Heart right ventricle (tissue), 16 donors: ENCODE measurements at regions not wholly inside any gene's neighbourhood (a gene's known extent, or its start where the extent isn't known, plus 50 kb on each side); places are given as distances from the start of the nearest gene placed in this dataset.

Experiments used
- ATAC-seq, 8 donors: fragments of 200-7000 bp; cut with Tn5 transposase; one replicate each; pipeline ENCODE4 v1.9.1; 2020; ENCODE audit warnings: mild to moderate bottlenecking in 8 of 8, moderate library complexity in 8 of 8, moderate number of reproducible peaks in 1 of 8
- DNase-seq, 2 donors: peaks; one replicate each; pipeline ENCODE4 v3.0.0-alpha.2; 2020
- H3K27ac ChIP-seq, 10 donors: fragments of 200-600 bp; sonication (generic) in 2 of 10; one replicate each; pipeline versions ENCODE4 v1.5.0 to v1.8.0; 2020 to 2022; ENCODE audit warnings: mild to moderate bottlenecking in 3 of 10
- H3K27me3 ChIP-seq, 7 donors: fragments of 200-600 bp; one replicate each; pipeline ENCODE4 v1.8.0; 2021 to 2022; ENCODE audit warnings: mild to moderate bottlenecking in 2 of 7
- H3K36me3 ChIP-seq, 9 donors: fragments of 200-600 bp; sonication (generic) in 1 of 9; one replicate each; pipeline versions ENCODE4 v1.5.0 to v1.8.0; 2020 to 2022; ENCODE audit warnings: mild to moderate bottlenecking in 2 of 9
- H3K4me1 ChIP-seq, 9 donors: fragments of 200-600 bp; sonication (generic) in 1 of 9; one replicate each; pipeline versions ENCODE4 v1.5.0 to v1.8.0; 2020 to 2022; ENCODE audit warnings: mild to moderate bottlenecking in 4 of 9
- H3K4me3 ChIP-seq, 10 donors: fragments of 200-600 bp; sonication (generic) in 2 of 10; one replicate each; pipeline versions ENCODE4 v1.5.0 to v1.8.0; 2020 to 2022; ENCODE audit warnings: mild to moderate bottlenecking in 7 of 10, moderate library complexity in 2 of 10
- H3K9me3 ChIP-seq, 11 donors: fragments of 200-600 bp in 10 of 11; sonication (generic) in 2 of 11; one replicate each; pipeline versions ENCODE4 v1.5.0 to v1.8.0; 2013 to 2022; ENCODE audit warnings: mild to moderate bottlenecking in 2 of 11, control low read depth in 1 of 11, moderate library complexity in 1 of 11
- CTCF ChIP-seq, 9 donors: fragments of 200-600 bp; sonication (generic) in 2 of 9; IDR thresholded peaks; one replicate each; pipeline versions ENCODE4 v1.5.0 to v1.8.0; 2021 to 2022; ENCODE audit warnings: antibody characterized with exemption in 9 of 9, mild to moderate bottlenecking in 5 of 9, moderate library complexity in 1 of 9
- WGBS, 2 donors: extraction: QIAGEN DNeasy Blood & Tissue Kit; methylation state at CpG; one replicate each; pipeline ENCODE4 v1.1.7; 2013; ENCODE audit warnings: inconsistent platforms in 1 of 2; 5-methylcytosine and 5-hydroxymethylcytosine counted together
- intact Hi-C, 10 donors: fragments of 100-400 bp; cut with DNase I; formaldehyde crosslinking; loops; one replicate each; pipeline versions ENCODE4 v1.11.1 to v1.14.2; 2022
- donor health status: Arrhythmogenic right ventricular cardiomyopathy.
- donor health status: ischemic (EF 13 %, LVEDD 7.1; RV severe dilation, severe dysfunction).
- donor health status: healthy with polysubstance abuse.
- donor health status: DM: no; HTN: yes; CAD: no.
- donor health status: DM: no; HTN: no; CAD: no.
- donor health status: ischemic (EF 25% LVEDD 6.9; RV normal size, moderate dysfunction).
- donor health status: ischemic (EF 25% LVEDD 5.7; RV mildly dilated, moderate dysfunction).
- donor health status: healthy.
- donor health status: DM: yes; HTN: yes; CAD: no.
- donor health status: Ischemic cardiomyopathy.
- donor health status: ischemic (EF 35%, LVEDD 5.7; RV mildly dilated, moderate dysfunction).
- donor health status: nonischemic (EF 11% LVEDD 7.7; RV severe dilation, severe dysfunction).
- donor health status: DM: yes; HTN: yes; CAD: no.
- donor health status: PGD.
- donor health status: ischemic (EF 29% LVEDD 5.4; RV normal size, mild dysfunction).
- donor health status: nonischemic (EF 23%, LVEDD 6.1; RV moderate dilation, normal function).

DNA sequence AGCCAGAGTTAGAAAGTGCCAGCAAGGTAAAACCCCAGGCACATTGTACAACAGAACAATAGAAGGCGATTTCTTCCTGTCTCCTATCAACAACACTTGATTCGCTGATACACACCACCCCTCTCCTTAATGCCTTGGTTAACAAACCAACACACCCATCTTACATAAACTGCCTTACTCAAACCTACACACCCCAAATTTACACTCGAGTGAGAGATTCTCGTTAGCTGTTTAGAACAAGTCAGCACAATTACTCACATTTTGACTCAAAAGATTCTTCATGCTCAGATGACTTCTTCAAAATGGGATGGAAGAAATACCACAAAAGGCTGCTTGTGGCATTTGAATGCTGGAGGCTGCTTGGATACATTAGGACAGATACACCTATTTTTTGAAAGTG, 80.0 kb upstream of the FOXQ1 start:
- 70 to 73% methylated on average over 4 of the region's 4 CpGs for WGBS, 2 donors

DNA sequence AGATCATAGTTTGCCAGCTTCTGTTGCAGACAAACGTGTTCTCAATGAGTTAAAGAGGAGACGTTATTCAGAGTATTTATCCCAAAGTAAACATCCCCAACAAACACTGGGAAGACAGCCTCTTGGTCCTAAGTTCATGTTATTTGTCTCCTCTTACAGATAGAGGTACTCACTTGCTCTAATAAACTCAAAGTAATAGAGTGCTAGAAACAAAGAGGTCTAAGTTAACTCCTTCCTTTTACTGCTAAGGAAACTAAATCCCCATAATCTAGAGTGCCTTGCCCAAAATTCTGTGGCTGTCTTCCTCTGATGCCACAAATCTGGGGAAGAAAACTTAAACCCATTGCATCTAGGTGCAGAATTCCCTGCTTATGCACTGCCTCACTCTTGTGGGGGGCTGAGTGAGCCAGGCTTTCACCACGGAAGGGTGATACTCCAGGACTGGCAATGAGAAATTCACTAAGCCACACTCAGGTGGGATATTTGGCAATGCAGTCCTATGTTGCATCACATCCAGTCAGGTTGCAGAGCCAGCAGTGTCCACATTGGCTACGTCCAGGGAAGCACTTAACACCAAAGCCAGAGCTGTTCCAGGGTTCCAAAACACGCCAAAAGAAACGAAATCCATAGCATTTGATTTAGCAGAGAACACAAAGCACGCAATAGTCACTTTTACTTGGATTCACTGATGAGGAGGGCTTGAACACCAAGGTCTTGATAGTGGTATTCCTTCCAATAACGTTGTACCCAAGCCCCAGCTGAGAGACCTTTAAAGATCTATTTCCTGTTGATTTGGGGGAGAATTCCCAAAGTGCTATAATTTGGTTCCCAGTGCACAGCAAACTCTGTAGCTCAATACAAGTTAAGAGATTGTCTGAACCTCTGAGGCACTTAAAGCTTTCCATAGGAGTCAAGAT, 81.0 kb upstream of the FOXQ1 start:
- no peaks in the 10 kb centered on the region for H3K4me1 ChIP-seq
- H3K36me3 ChIP-seq: no peaks in the 10 kb centered on the region
- no peaks in the 10 kb centered on the region for H3K9me3 ChIP-seq
- H3K27ac ChIP-seq: no peak overlapping the region
- H3K27me3 ChIP-seq: peaks cover 0 to 66% (median 45%) of the 10 kb centered on the region in 7 donors
- no peak overlapping the region for H3K4me3 ChIP-seq
- DNase-seq (no peak), ATAC-seq (no peak)
- no peak for TF ChIP-seq CTCF (IDR thresholded peaks at IDR 0.05)
- 60 to 68% methylated on average over 8 of the region's 8 CpGs for WGBS, 2 donors
- intact Hi-C loops: no loop called here

More for the DNA sequence above, 80.0 kb upstream of the FOXQ1 start:
- Histone ChIP-seq H3K4me1 (no peaks in the 10 kb centered on the region), H3K36me3 (no peaks in the 10 kb centered on the region), H3K4me3 (no peak overlapping the region), H3K27me3 (peaks cover 0 to 70% (median 46%) of the 10 kb centered on the region in 7 donors), H3K27ac (no peak overlapping the region), H3K9me3 (no peaks in the 10 kb centered on the region)
- no peak for TF ChIP-seq CTCF (IDR thresholded peaks at IDR 0.05)
- ATAC-seq (no peak), DNase-seq (no peak)
- intact Hi-C loops: no loop called here

DNA sequence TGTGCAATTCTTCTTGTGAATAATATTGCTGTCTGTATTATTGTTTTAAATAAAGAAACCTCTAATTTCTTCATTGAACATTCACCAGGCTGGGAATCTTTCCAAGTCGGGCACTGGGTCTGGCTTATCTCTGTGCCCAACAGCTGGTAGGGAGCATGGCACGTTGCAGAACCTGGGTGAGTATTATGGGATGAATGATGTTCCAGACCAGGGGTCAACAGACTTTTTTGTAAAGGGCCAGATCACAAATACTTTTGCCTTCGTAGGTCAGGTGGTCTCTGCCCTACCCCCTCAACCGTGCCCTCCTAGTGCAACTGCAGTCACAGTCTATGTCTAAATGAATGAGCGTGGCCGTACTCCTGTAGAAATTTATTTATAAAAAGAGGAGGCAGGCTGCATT, 81.6 kb upstream of the FOXQ1 start:
- ATAC-seq: no peak

GRCh38 chr6:1229808-1230207, 82.1 kb upstream of the FOXQ1 start:
- 85 to 89% methylated on average over 9 of the region's 9 CpGs for WGBS, 2 donors
- no peaks in the 10 kb centered on the region for H3K9me3 ChIP-seq
- ATAC-seq: no peak

More for the DNA sequence above, 81.6 kb upstream of the FOXQ1 start:
- Histone ChIP-seq H3K9me3 (no peaks in the 10 kb centered on the region), H3K27ac (no peak overlapping the region), H3K4me3 (no peak overlapping the region), H3K27me3 (peaks cover 0 to 61% (median 45%) of the 10 kb centered on the region in 7 donors), H3K4me1 (no peaks in the 10 kb centered on the region), H3K36me3 (no peaks in the 10 kb centered on the region)
- 72 to 76% methylated on average over 6 of the region's 6 CpGs for WGBS, 2 donors
- DNase-seq: no peak
- intact Hi-C loops: no loop called here
- no peak for TF ChIP-seq CTCF (IDR thresholded peaks at IDR 0.05)

More at GRCh38 chr6:1229808-1230207, 82.1 kb upstream of the FOXQ1 start:
- no peak for TF ChIP-seq CTCF (IDR thresholded peaks at IDR 0.05)
- Histone ChIP-seq H3K4me1 (no peaks in the 10 kb centered on the region), H3K36me3 (no peaks in the 10 kb centered on the region), H3K27ac (no peak overlapping the region), H3K4me3 (no peak overlapping the region), H3K27me3 (peaks cover 0 to 62% (median 45%) of the 10 kb centered on the region in 7 donors)
- DNase-seq: no peak
- intact Hi-C loops: no loop called here
